GM12873 (cell line): ENCODE measurements at regions not wholly inside any gene's neighbourhood (a gene's known extent, or its start where the extent isn't known, plus 50 kb on each side); places are given as distances from the start of the nearest gene placed in this dataset.

Experiments
- TF ChIP-seq, protein P1 (sequence below): IDR thresholded peaks from 2 replicates; pipeline ENCODE4 v1.5.1; 2012; ENCODE audit warnings: low read depth, mild to moderate bottlenecking, moderate library complexity, low read length, control low read depth; ENCODE audit not compliant: insufficient read depth; ENCODE audit errors: missing control alignments

DNA sequence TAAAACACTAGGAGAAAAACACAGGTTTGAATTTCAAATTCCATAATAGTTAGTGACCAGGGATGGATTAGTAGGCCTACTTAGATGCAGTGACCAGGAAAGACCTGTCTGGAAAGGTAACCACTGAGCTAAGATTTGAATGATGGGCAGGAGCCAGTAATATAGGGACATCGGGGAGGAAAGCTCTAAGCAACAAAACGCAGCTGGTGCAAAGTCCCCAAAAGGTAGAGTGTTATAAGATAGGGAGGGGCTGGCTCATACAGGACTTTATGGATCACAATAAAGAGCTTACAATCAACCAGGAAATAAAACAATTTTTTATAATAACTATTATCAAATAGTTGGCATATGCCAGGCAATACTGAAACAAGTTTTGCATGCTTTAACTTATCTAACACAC, 849.4 kb downstream of the LRRTM4 start:
- TF ChIP-seq, protein P1, sequence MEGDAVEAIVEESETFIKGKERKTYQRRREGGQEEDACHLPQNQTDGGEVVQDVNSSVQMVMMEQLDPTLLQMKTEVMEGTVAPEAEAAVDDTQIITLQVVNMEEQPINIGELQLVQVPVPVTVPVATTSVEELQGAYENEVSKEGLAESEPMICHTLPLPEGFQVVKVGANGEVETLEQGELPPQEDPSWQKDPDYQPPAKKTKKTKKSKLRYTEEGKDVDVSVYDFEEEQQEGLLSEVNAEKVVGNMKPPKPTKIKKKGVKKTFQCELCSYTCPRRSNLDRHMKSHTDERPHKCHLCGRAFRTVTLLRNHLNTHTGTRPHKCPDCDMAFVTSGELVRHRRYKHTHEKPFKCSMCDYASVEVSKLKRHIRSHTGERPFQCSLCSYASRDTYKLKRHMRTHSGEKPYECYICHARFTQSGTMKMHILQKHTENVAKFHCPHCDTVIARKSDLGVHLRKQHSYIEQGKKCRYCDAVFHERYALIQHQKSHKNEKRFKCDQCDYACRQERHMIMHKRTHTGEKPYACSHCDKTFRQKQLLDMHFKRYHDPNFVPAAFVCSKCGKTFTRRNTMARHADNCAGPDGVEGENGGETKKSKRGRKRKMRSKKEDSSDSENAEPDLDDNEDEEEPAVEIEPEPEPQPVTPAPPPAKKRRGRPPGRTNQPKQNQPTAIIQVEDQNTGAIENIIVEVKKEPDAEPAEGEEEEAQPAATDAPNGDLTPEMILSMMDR = no peak

DNA sequence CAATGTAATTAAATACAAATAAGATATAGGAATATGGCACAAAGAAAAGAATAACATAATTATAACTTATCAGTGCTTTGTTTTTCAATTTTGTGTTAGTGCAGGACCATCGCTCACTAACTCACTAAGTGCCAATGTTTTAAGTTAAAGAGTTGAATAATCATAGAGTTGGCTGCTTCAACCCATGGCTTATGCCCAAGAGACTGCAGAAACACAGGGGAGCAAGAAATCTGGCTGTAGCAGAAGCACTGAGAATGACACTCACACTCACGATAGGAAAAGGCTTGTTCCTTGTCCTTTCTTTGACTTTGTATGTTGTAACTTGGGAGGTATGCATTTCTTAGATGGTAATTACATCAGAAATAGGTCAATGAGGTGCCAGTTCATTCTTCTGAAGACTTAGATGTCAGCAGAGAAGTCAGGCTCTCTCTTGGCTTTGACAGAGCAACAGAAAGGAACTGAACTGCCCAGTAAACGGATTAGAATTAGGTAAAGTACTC, 852.2 kb downstream of the LRRTM4 start:
- TF ChIP-seq, protein P1 = no peak

DNA sequence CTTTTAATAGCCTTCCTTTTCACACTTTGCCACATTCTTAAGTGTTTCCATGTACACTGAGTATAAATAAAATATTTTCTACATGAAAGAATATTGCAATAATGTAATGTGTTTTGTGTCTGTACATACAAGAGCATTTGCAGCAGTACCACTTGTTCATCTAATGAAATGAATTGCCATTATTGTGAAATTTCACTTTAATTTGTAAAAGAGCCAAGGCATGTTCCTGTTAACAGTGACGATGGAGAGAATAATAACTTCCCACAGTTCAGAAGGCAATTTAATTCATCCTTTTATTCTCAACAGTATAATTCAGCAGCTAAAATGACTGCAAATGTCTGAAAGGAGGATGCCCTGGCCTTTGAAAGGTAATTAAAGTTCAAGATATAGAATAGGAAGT, 853.9 kb downstream of the LRRTM4 start:
- TF ChIP-seq, protein P1 = no peak

DNA sequence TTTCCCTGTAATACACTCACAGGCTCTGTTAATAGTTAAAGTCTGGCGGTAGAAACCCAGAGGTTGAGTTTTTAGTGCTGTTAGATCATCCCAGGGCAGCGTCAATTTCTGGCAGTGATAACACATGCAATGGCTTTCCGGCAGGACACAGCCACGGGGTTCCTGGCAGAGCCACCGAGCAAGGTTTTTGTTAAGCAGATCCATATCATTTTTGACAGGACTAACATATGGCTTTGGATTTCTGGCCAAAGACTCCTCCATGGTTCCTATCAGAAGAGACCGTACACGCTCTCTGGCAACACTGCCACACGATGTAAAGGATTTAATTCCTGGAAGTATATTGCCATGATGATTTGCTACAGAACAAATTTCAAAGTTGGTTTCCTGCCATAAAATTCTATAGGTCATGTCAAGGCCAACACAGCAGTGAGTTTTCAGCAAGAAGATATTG, 854.3 kb downstream of the LRRTM4 start:
- TF ChIP-seq, protein P1 = no peak

DNA sequence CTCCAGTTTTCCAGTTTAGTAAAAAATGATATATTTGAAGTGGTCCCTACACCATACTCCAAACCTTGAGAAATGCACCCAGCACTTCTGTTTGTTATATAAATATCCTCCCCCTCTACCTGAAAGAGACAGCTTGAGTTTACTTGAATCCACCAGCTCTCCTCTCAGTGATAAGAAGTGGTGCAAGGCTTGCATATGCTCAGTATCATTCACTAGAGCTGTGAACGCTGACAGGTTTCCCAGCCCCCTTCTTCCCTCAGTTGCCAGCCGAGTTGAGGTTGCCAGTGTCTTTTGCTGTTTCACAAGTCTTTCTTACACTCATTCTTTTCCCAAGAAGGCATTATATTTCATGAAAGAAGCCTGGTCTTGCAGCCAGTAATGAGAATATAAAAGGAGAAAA, 880.0 kb downstream of the LRRTM4 start:
- TF ChIP-seq, protein P1 = no peak

DNA sequence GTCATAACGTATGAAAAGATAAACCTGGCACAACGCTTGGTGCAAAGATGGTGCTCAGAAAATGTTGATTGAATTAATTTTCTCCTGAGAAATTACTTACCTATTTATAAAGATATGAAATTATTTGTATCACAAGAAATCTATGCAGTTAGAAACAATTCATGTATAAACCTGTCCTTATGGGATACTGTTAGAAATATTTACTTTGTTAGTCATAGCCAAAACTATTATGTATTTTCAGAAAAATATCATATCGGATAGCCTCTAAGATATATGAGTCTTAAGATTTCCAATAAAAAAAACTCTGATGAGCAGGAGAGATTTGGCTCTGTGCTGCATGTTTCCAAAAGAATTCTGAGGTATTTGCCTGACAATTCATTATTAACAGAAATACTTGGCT, 880.7 kb downstream of the LRRTM4 start:
- TF ChIP-seq, protein P1 = no peak

DNA sequence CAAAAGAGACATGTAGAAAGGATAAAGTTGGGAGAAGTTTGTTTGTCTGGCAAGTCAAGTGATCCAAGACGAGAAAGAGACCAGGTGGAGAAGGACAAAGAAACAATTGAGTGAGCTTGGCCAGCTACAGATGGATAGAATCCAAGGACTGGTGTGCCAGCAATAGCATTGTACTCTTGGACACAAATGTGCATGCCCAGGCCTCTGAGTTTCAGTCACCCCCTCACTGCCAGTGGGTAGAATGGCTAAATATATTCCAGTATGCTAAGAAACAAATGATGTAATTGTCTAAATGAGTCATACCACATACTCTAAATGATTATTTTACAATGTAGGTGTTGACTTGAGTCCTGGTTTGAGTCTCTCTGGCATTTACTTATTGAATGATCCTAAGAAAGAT, 881.3 kb downstream of the LRRTM4 start:
- TF ChIP-seq, protein P1 = no peak
